ENCODE measurements at regions not wholly inside any gene's neighbourhood (a gene's known extent, or its start where the extent isn't known, plus 50 kb on each side); places are given as distances from the start of the nearest gene placed in this dataset.

DNA sequence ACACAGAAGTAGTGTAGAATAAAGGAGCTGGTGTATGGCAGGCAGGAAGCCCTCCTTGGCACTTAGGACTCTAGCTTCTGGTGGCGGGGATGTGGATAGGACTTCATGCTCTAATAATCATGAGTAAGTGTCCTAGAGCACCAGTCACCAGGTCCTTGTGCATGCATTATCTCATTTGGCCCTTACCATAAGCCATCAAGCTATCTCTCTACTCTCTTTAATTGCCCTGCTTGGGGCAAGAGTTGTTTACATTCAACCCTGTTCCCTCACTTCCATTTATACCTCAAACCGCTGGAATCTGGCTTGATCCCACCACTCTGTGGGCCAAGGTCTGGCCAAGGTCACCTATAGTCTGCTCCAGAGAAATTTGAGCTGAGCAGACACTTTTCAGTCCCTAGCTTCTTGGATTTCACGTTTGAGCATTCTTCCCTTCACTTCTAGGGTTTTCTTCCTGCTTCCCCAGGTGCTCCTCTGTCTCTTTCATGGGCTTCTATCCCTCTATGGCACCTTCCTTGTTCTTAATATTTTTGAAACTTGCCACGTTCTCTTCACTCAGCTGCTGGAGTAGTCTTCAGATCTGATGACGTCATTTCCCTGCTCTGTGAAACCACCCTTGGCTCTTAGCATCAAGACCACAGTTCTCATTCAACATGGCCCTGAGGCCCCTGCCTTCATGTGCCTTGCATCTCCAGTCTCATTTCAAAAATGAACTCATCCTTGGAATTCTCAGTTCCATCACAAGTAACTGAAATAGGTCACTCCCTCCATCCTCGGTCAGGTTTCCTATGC, 94.9 kb upstream of the GATA6 start:
- H3K9me3 ChIP-seq (ENCODE audit: control insufficient read depth, low read length) = no peaks in the 10 kb centered on the region
- H3K79me2 ChIP-seq = no peaks in the 10 kb centered on the region
- no peak overlapping the region for H3K27ac ChIP-seq
- H3K4me1 ChIP-seq = no peaks in the 10 kb centered on the region
- TF ChIP-seq, protein P1, sequence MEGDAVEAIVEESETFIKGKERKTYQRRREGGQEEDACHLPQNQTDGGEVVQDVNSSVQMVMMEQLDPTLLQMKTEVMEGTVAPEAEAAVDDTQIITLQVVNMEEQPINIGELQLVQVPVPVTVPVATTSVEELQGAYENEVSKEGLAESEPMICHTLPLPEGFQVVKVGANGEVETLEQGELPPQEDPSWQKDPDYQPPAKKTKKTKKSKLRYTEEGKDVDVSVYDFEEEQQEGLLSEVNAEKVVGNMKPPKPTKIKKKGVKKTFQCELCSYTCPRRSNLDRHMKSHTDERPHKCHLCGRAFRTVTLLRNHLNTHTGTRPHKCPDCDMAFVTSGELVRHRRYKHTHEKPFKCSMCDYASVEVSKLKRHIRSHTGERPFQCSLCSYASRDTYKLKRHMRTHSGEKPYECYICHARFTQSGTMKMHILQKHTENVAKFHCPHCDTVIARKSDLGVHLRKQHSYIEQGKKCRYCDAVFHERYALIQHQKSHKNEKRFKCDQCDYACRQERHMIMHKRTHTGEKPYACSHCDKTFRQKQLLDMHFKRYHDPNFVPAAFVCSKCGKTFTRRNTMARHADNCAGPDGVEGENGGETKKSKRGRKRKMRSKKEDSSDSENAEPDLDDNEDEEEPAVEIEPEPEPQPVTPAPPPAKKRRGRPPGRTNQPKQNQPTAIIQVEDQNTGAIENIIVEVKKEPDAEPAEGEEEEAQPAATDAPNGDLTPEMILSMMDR (IDR thresholded peaks at IDR 0.05) = no peak
- no peaks in the 10 kb centered on the region for H3K36me3 ChIP-seq (ENCODE audit: control insufficient read depth, insufficient read depth, low read length)
- no peaks in the 10 kb centered on the region for H3K27me3 ChIP-seq (ENCODE audit: control insufficient read depth, insufficient read depth, low read length)
- H3K9ac ChIP-seq = no peak overlapping the region
- H3K4me2 ChIP-seq (ENCODE audit: low read length) = no peak overlapping the region
- H2AFZ ChIP-seq = no peak overlapping the region
- no peak overlapping the region for H3K4me3 ChIP-seq (ENCODE audit: low read depth, low read length)

- Histone ChIP-seq H3K4me3 (ENCODE audit: low read depth, low read length) (no peak overlapping the region), H3K9me3 (ENCODE audit: control insufficient read depth, low read length) (no peaks in the 10 kb centered on the region), H3K9ac (no peak overlapping the region), H3K36me3 (ENCODE audit: control insufficient read depth, insufficient read depth, low read length) (no peaks in the 10 kb centered on the region), H3K4me2 (ENCODE audit: low read length) (no peak overlapping the region), H3K79me2 (no peaks in the 10 kb centered on the region), H3K27me3 (ENCODE audit: control insufficient read depth, insufficient read depth, low read length) (no peaks in the 10 kb centered on the region), H2AFZ (no peak overlapping the region), H3K4me1 (no peaks in the 10 kb centered on the region), H3K27ac (no peak overlapping the region)
- TF ChIP-seq, protein P1 (IDR thresholded peaks at IDR 0.05) = no peak
Measured at GRCh38 chr18:22080035-22080434, 89.4 kb upstream of the GATA6 start.

DNA sequence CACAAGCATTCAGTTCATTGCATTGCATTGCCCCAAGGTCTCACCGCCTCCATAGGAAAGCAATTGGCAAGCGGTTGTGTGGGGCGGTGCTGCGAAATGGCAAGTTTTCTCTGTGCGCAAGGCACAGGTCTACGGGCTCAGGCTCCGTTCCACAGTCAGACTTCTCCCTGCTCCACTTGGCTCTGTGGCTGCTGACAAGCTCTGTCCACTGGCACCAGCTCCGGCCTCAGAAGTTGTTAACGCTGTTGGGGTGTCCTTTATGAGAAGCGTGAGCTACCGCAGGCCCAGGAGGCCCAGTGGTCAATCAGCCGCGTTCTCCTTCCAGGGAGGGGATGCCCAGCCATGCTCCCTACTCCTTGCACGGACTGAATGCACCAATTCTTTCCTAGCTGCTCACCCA, 87.0 kb upstream of the GATA6 start:
- Histone ChIP-seq H3K36me3 (ENCODE audit: control insufficient read depth, insufficient read depth, low read length) (no peaks in the 10 kb centered on the region), H3K4me3 (ENCODE audit: low read depth, low read length) (no peak overlapping the region), H2AFZ (no peak overlapping the region), H3K9me3 (ENCODE audit: control insufficient read depth, low read length) (no peaks in the 10 kb centered on the region), H3K9ac (no peak overlapping the region), H3K27ac (no peak overlapping the region), H3K4me1 (no peaks in the 10 kb centered on the region), H3K4me2 (ENCODE audit: low read length) (no peak overlapping the region), H3K27me3 (ENCODE audit: control insufficient read depth, insufficient read depth, low read length) (no peaks in the 10 kb centered on the region), H3K79me2 (no peaks in the 10 kb centered on the region)
- TF ChIP-seq, protein P1 (IDR thresholded peaks at IDR 0.05) = no peak

- no peaks in the 10 kb centered on the region for H3K27me3 ChIP-seq (ENCODE audit: control insufficient read depth, insufficient read depth, low read length)
- no peaks in the 10 kb centered on the region for H3K79me2 ChIP-seq
- no peaks in the 10 kb centered on the region for H3K4me1 ChIP-seq
- TF ChIP-seq, protein P1 (IDR thresholded peaks at IDR 0.05) = no peak
- no peak overlapping the region for H3K27ac ChIP-seq
- no peaks in the 10 kb centered on the region for H3K9me3 ChIP-seq (ENCODE audit: control insufficient read depth, low read length)
- H3K4me2 ChIP-seq (ENCODE audit: low read length) = no peak overlapping the region
- no peak overlapping the region for H2AFZ ChIP-seq
- H3K9ac ChIP-seq = no peak overlapping the region
- H3K4me3 ChIP-seq (ENCODE audit: low read depth, low read length) = no peak overlapping the region
- no peaks in the 10 kb centered on the region for H3K36me3 ChIP-seq (ENCODE audit: control insufficient read depth, insufficient read depth, low read length)
Measured at GRCh38 chr18:22084547-22084946, 84.8 kb upstream of the GATA6 start.

- H3K4me3 ChIP-seq (ENCODE audit: low read depth, low read length) = no peak overlapping the region
- H3K4me1 ChIP-seq = no peaks in the 10 kb centered on the region
- H3K36me3 ChIP-seq (ENCODE audit: control insufficient read depth, insufficient read depth, low read length) = no peaks in the 10 kb centered on the region
- no peaks in the 10 kb centered on the region for H3K79me2 ChIP-seq
- TF ChIP-seq, protein P1 (IDR thresholded peaks at IDR 0.05) = no peak
- H3K4me2 ChIP-seq (ENCODE audit: low read length) = no peak overlapping the region
- H3K27ac ChIP-seq = no peak overlapping the region
- no peak overlapping the region for H2AFZ ChIP-seq
- no peaks in the 10 kb centered on the region for H3K9me3 ChIP-seq (ENCODE audit: control insufficient read depth, low read length)
- no peaks in the 10 kb centered on the region for H3K27me3 ChIP-seq (ENCODE audit: control insufficient read depth, insufficient read depth, low read length)
- H3K9ac ChIP-seq = no peak overlapping the region
Measured at GRCh38 chr18:22086973-22087372, 82.4 kb upstream of the GATA6 start.

All from parathyroid adenoma (tissue), 2 donors.